ENCODE measurements at regions not wholly inside any gene's neighbourhood (a gene's known extent, or its start where the extent isn't known, plus 50 kb on each side); places are given as distances from the start of the nearest gene placed in this dataset.

DNA sequence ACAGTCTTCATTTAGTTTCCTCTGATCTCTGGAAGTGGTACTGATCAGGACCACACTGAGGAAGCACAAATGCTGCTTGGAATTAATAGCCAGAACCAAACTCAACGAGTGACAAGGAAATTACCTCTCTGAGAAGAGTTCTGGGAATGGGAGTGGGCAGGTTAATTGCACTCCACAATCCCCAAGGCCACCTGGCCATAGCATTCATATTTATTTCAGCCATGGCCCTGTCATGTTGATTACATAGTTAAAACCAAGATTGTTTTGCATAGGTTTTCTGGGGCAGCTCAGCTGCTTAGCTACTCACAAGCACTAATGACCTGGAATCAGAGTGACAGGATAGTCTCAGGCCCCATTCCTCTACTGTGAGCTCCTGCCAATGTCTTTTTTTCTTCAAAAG is 230.2 kb upstream of the RIMS1 start:
- no peak for TF ChIP-seq EZH2 (IDR thresholded peaks at IDR 0.05)
- no peak for TF ChIP-seq POLR2AphosphoS5 (IDR thresholded peaks at IDR 0.05; ENCODE audit: borderline replicate concordance, low read depth, low read length)
